Ectodermal cell (in vitro differentiated cells): ENCODE measurements at regions not wholly inside any gene's neighbourhood (a gene's known extent, or its start where the extent isn't known, plus 50 kb on each side); places are given as distances from the start of the nearest gene placed in this dataset.

Experiments
- H3K27ac ChIP-seq: 2 replicates; pipeline ENCODE4 v1.7.0; 2013; ENCODE audit warnings: mild to moderate bottlenecking, low read depth, low read length; ENCODE audit not compliant: insufficient read depth, poor library complexity, severe bottlenecking
- H3K27me3 ChIP-seq: 2 replicates; pipeline ENCODE4 v1.7.0; 2013; ENCODE audit warnings: mild to moderate bottlenecking, low read length; ENCODE audit not compliant: insufficient read depth, control insufficient read depth, poor library complexity, severe bottlenecking
- H3K36me3 ChIP-seq: one replicate; pipeline ENCODE4 v1.7.0; 2013; ENCODE audit warnings: low read length; ENCODE audit not compliant: control insufficient read depth, insufficient read depth
- H3K4me1 ChIP-seq: one replicate; pipeline ENCODE4 v1.7.0; 2013; ENCODE audit warnings: low read length; ENCODE audit not compliant: control insufficient read depth, insufficient read depth
- H3K4me3 ChIP-seq: 2 replicates; pipeline ENCODE4 v1.7.0; 2013; ENCODE audit warnings: low read depth, low read length, control low read depth; ENCODE audit not compliant: insufficient read depth
- H3K9me3 ChIP-seq: 2 replicates; pipeline ENCODE4 v1.7.0; 2013; ENCODE audit warnings: mild to moderate bottlenecking, low read length, moderate library complexity; ENCODE audit not compliant: control insufficient read depth
- WGBS, 2 experiments: methylation state at CpG; one replicate each; pipeline ENCODE4 v1.1.7; 2013; ENCODE audit warnings: missing lambda C conversion rate in 2 of 2; 5-methylcytosine and 5-hydroxymethylcytosine counted together

- no peaks in the 10 kb centered on the region for H3K27me3 ChIP-seq
- H3K4me3 ChIP-seq = no peak overlapping the region
- H3K4me1 ChIP-seq = no peaks in the 10 kb centered on the region
- no peak overlapping the region for H3K27ac ChIP-seq
- 90 to 92% methylated on average over 12 of the region's 12 CpGs for WGBS, 2 experiments
- H3K36me3 ChIP-seq = no peaks in the 10 kb centered on the region
- no peaks in the 10 kb centered on the region for H3K9me3 ChIP-seq
These were observed 463.2 kb downstream of the BCL11B start for GRCh38 chr14:98808494-98809407.

GRCh38 chr14:98816195-98816594 lies 455.8 kb downstream of the BCL11B start:
- H3K4me1 ChIP-seq = no peaks in the 10 kb centered on the region
- no peak overlapping the region for H3K4me3 ChIP-seq
- H3K27ac ChIP-seq = no peak overlapping the region
- no peaks in the 10 kb centered on the region for H3K27me3 ChIP-seq
- 95 to 96% methylated on average over 8 of the region's 8 CpGs for WGBS, 2 experiments
- H3K9me3 ChIP-seq = no peaks in the 10 kb centered on the region
- no peaks in the 10 kb centered on the region for H3K36me3 ChIP-seq

- no peaks in the 10 kb centered on the region for H3K36me3 ChIP-seq
- 91 to 92% methylated on average over 7 of the region's 7 CpGs for WGBS, 2 experiments
- H3K4me1 ChIP-seq = no peaks in the 10 kb centered on the region
- H3K4me3 ChIP-seq = no peak overlapping the region
- no peaks in the 10 kb centered on the region for H3K27me3 ChIP-seq
- no peaks in the 10 kb centered on the region for H3K9me3 ChIP-seq
- no peak overlapping the region for H3K27ac ChIP-seq
These were observed 455.3 kb downstream of the BCL11B start for GRCh38 chr14:98816720-98817119.

GRCh38 chr14:98819132-98819866 lies 452.7 kb downstream of the BCL11B start:
- WGBS, 2 experiments = 29 to 41% methylated on average over 8 to 9 of the region's 9 CpGs
- H3K4me3 ChIP-seq = no peak overlapping the region
- no peaks in the 10 kb centered on the region for H3K36me3 ChIP-seq
- H3K9me3 ChIP-seq = no peaks in the 10 kb centered on the region
- no peaks in the 10 kb centered on the region for H3K4me1 ChIP-seq
- no peak overlapping the region for H3K27ac ChIP-seq
- no peaks in the 10 kb centered on the region for H3K27me3 ChIP-seq

GRCh38 chr14:98819867-98820206 lies 452.2 kb downstream of the BCL11B start:
- no peaks in the 10 kb centered on the region for H3K4me1 ChIP-seq
- H3K27me3 ChIP-seq = no peaks in the 10 kb centered on the region
- H3K27ac ChIP-seq = no peak overlapping the region
- WGBS, 2 experiments = 42 to 51% methylated on average over 2 of the region's 2 CpGs
- no peak overlapping the region for H3K4me3 ChIP-seq
- H3K9me3 ChIP-seq = no peaks in the 10 kb centered on the region
- H3K36me3 ChIP-seq = no peaks in the 10 kb centered on the region

- Histone ChIP-seq H3K36me3 (no peaks in the 10 kb centered on the region), H3K27me3 (no peaks in the 10 kb centered on the region), H3K4me3 (no peak overlapping the region), H3K9me3 (no peaks in the 10 kb centered on the region), H3K27ac (no peak overlapping the region), H3K4me1 (no peaks in the 10 kb centered on the region)
- WGBS, 2 experiments = 90 to 95% methylated on average over 2 of the region's 3 CpGs
These were observed 449.1 kb downstream of the BCL11B start for GRCh38 chr14:98822917-98823316.

- Histone ChIP-seq H3K27ac (no peak overlapping the region), H3K9me3 (no peaks in the 10 kb centered on the region), H3K4me1 (no peaks in the 10 kb centered on the region), H3K4me3 (no peak overlapping the region), H3K36me3 (no peaks in the 10 kb centered on the region), H3K27me3 (no peaks in the 10 kb centered on the region)
- WGBS, 2 experiments = 93 to 100% methylated on average over 1 of the region's 1 CpG
These were observed 445.4 kb downstream of the BCL11B start for GRCh38 chr14:98826618-98827017.

GRCh38 chr14:98834119-98834518 lies 437.9 kb downstream of the BCL11B start:
- no peaks in the 10 kb centered on the region for H3K9me3 ChIP-seq
- 88 to 97% methylated on average over 2 of the region's 2 CpGs for WGBS, 2 experiments
- H3K27ac ChIP-seq = no peak overlapping the region
- no peaks in the 10 kb centered on the region for H3K36me3 ChIP-seq
- H3K4me1 ChIP-seq = no peaks in the 10 kb centered on the region
- H3K27me3 ChIP-seq = no peaks in the 10 kb centered on the region
- H3K4me3 ChIP-seq = no peak overlapping the region

GRCh38 chr14:98835051-98835824 lies 436.8 kb downstream of the BCL11B start:
- WGBS, 2 experiments = 91 to 92% methylated on average over 14 of the region's 14 CpGs
- Histone ChIP-seq H3K4me3 (no peak overlapping the region), H3K27ac (no peak overlapping the region), H3K9me3 (no peaks in the 10 kb centered on the region), H3K27me3 (no peaks in the 10 kb centered on the region), H3K4me1 (no peaks in the 10 kb centered on the region), H3K36me3 (no peaks in the 10 kb centered on the region)

GRCh38 chr14:98835825-98836100 lies 436.2 kb downstream of the BCL11B start:
- H3K27me3 ChIP-seq = no peaks in the 10 kb centered on the region
- no peaks in the 10 kb centered on the region for H3K4me1 ChIP-seq
- H3K36me3 ChIP-seq = no peaks in the 10 kb centered on the region
- WGBS, 2 experiments = 89 to 95% methylated on average over 2 of the region's 2 CpGs
- no peak overlapping the region for H3K4me3 ChIP-seq
- H3K9me3 ChIP-seq = no peaks in the 10 kb centered on the region
- H3K27ac ChIP-seq = no peak overlapping the region
